ENCODE measurements at regions not wholly inside any gene's neighbourhood (a gene's known extent, or its start where the extent isn't known, plus 50 kb on each side); places are given as distances from the start of the nearest gene placed in this dataset.

DNA sequence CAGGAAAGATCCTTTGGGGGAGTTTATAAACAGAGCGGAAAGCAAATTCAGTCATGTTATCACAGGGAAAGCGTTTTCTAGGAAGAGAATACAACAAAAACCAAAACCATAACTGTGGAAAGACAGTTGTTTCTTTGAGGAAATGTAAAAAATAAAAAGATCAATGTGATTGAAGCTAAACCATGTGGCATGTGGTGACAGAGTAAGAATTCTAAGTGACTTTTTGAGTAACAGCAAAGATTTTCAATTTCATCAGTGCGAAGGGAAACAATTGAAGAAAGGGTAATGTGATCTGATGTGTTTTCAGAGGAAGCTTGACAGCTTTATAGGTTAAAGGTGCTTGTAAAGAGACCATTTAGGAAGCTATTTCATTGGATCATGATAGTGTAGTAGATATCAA is 575.9 kb upstream of the CHORDC1 start:
- FAIRE-seq, result no peak
- DNase-seq (ENCODE audit: low spot score), result no peak

DNA sequence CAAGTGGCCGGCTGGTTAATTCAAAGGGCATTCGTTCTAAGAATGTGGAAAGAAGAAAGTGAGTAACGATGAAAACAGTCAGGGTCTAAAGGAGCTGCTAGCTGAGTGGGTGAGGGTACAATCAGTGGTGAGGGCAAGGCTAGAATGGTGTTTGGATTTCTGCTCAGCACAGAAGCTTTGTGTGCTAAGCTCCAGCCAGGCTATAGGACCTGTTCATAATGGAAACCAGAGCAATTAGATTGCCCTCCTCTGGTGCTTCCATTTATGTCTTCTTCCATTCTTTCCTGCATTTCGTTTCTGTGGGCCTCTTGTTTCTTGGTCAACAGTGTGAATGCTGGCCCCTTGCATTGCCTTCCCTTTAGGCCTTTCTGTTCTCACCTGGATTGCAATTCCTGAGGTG is 572.9 kb upstream of the CHORDC1 start:
- no peak for FAIRE-seq
- DNase-seq (ENCODE audit: low spot score), result no peak

DNA sequence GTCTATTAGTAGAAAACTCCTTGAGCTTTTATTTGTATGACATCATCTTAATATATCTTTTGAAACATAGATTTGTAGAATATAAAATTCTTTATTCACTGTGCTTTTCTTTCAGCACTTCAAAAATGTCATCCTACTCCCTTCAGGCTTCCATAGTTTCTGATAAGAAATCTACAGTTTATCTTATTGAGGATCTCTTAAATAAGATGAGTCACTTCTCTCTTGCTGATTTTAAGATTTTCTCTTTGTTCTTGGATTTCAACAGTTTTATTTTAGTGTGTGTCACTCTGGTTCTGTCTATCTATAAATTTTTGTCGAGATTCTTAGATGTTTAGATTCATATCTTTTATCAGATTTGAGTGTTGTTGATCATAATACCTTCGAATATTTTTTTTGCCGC is 566.1 kb upstream of the CHORDC1 start:
- FAIRE-seq, result no peak
- DNase-seq (ENCODE audit: low spot score), result no peak

DNA sequence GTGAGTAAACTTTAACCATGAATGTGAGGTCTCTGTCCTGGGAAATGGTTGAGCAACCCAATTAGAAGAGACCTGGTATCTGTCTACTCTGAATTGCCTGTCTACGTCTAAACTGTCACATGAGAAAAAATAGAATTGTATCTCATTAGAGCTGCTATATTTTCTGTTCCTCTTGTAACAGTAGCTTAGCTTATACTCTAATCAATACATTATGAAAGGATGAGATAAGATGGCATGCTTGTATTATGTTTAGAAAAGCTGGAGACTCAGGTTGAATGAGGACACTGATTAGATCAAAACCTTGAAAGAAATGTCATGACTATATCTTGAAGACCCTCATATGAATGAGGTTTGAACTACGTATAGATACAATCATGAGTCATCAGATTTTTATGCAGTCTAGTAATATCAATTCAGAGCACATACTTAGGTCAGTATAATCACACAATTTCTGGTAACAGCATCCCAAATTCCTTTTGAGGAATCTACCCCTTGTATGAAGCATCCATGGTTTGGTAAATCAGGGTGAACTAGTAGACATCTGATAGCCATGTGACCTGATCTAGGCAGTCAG is 561.5 kb upstream of the CHORDC1 start:
- FAIRE-seq (no peak), DNase-seq (ENCODE audit: low spot score) (no peak)

DNA sequence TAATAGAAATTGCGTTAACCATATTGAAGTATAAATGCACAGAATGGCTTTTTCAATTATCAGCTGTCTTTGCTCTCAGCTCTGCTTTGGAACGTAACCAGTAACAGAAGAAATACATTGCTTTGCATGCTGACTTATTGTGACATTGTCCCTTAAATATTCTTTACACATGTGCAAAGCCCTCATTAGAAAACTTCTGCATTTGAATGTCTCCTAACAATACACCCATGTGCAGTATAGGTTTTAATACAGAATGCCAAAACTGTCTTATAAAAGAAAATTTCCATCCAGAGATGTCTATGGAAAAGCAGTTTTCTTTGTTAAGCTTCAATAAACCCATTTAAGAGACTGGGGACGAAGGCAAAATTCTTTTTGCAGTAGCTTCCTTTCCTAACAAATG is 560.3 kb upstream of the CHORDC1 start:
- FAIRE-seq (no peak), DNase-seq (ENCODE audit: low spot score) (no peak)

DNA sequence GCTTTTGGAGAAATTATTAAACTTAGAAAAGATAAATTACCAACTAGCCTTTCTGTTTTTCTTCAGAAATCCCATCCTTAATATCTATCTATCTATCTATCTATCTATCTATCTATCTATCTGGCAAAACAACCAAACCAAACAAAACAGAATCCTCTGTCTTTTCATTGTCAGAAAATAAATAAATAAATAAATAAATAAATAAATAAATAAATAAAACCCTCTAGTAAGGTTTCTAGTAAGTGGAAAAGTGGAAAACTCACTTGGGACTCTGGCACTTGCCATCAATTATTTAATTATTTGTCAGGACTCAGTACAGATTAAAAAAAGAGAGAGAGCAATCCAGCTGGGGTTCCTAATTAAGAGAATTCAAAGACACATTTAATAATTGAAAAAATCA is 556.2 kb upstream of the CHORDC1 start:
- no peak for FAIRE-seq

DNA sequence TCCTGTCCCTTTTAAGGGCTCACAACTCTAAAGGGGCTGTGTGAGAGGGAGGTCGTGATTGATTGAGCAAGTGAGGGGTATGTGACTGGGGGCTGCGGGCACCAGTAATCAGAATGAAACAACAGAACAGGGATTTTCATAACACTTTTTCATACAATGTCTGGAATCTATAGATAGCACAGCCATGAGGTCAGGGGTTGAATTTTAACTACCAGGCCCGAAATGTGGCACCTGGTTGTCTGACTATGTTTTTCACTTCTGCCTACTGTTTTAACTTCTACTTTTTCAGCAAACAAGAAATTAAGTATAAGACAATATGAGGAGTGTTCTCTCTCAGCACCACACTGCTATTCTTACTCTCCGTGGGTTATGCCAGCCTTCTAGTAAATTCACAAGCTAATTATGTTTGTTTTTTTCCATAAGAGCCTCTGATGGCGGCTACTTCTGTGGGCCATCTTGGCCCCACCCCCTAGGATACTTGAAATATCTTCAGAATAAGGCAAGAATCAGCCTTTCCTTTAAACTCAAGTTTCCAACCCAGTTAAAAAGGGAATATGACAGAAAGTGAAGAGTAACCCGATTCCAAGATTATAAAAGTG is 552.8 kb upstream of the CHORDC1 start:
- FAIRE-seq, result no peak

More for the DNA sequence above, 556.2 kb upstream of the CHORDC1 start:
- no peak for DNase-seq (ENCODE audit: low spot score)

DNA sequence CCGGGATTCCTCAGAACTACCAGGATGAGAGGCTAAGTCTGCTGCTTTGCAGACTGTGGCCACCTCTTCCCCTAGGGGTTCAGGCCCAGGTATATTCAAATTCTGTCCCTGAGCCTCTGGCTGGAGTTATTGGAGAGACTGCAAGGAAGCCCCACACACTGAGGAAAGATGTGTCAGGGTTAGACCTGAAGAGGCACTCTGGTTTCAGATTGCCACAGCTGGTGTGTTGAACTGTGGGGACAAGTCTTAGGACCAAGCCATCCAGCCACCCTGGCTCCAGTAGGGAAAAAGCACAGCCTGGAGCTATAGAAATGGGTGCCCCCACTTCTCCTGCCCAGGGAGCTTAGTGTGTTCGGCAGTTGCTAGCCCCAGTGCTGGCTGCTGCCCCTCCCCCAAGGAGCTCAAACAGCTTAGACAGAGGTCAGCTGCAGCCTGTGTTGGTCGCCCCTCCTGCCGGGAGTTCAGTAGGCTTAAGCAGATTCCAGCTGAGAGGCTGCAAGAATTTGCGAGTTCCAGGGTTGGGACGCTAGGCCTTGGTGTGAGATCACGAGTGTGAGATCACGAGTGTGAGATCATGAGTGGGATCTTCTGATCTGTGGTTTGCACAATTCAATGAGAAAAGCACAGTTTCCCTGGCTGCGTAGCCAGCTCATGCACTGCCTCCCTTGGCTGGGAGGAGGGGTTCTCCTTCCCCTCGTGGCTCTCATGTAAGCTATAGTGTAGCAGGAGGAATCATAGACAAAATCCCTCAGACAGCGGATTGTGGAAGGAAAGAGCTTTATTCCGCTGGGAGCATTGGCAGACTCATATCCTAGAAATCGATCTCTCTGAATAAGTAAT is 552.1 kb upstream of the CHORDC1 start:
- no peak for DNase-seq (ENCODE audit: low spot score)
- FAIRE-seq, result no peak

More for the DNA sequence above, 552.8 kb upstream of the CHORDC1 start:
- DNase-seq (ENCODE audit: low spot score), result no peak

DNA sequence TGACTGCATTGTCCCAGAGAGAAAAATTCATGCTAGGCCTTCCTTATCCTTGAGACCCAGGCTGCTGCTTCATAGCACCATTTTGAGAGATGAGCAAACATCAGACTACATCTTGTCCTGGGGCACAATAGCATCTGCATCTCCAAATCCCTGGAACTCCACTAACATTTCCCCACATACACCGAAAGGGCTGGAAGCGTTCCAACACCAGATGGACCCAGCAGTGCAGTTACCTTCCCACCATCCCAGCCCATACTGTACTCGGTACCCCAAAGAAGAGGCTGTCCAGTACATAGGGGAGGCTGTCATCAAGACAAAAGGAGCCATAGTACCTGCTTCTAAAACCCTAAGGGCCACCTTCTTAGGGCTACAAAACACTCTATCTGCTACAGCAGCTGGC is 547.2 kb upstream of the CHORDC1 start:
- FAIRE-seq (no peak), DNase-seq (ENCODE audit: low spot score) (no peak)

DNA sequence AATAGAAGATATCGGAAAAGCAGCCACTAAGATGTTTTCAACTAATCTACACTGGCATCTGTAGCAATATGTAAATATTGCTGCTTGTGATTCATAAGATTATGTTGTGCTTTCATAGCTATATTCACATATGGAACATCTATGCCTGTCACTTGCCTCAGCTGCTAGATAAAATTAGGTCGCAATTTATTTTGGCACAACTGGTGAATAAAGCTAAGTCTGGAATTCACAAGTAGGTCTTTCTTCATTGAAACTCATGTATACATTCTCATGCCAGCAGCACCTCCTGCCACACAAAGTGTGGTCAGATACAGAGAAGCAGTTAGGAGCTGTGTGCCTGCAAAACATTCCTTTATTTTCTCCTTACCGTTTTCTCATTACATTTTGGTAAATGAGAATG is 543.3 kb upstream of the CHORDC1 start:
- DNase-seq (ENCODE audit: low spot score) (no peak), FAIRE-seq (no peak)

DNA sequence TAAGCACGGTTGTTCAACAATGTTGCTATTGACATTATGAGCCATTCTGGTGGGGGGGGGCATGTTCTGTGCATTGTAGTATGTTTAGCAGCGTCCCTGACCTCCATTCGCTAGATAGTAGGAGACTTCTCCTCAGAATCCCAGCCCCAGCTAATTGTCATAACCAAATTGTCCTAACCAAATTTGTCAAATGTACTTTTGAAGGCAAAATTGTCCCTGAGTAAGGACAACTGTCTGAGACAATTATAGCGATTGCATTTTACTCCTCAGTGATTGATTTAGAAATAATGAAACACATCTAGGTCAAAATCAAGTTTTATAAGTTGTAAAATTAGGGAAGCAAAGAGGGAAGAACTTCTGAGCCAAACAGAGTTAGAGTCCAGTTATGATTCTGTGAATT is 541.8 kb upstream of the CHORDC1 start:
- no peak for DNase-seq (ENCODE audit: low spot score)
- FAIRE-seq, result no peak

DNA sequence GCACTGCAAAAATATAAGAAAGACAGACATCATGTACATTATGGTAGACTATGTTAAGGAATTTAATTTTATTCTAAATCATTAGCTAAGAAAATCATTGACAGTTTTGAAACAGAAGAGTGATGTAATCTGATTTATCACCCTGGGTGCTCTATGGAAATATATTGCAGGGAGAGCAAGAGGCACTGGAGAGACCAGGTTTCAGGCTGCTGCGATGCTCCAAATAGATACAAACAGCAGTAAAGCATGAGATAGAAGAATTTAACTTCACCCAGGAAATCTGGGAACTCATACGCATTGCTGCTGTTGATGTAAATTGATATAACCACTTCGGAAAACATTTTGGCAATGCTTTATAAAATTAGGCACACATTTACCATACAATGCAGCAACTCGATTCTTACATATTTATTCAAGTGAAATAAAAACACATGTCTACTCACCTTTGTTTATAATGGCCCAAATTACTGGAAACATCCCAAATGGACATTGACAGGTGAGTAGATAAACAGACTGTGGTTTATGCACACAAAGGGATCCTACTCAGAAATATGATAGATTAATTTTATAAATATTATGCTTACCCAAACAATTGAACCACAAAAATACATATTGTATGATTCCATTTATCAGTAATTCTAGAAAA is 535.1 kb upstream of the CHORDC1 start:
- no peak for DNase-seq (ENCODE audit: low spot score)
- no peak for FAIRE-seq

DNA sequence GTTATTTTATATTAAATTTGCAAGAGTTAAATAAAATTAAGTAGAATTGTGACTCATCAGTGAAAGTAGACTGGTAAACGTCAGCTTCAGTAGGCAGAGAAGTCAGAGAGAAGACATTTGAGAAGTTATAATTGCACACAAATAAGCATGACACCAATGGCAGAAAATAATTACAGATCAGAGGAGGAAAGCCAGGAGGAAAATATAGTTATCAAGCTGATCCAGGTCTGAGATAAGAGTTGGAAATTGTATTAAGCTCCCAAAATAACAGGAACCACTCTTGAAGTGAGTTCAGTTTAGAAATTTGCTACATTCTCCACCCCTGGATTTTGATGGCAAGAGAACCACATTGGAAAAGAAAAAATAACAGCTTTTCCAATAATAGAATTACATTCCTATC is 533.8 kb upstream of the CHORDC1 start:
- DNase-seq (ENCODE audit: low spot score) (no peak), FAIRE-seq (no peak)

DNA sequence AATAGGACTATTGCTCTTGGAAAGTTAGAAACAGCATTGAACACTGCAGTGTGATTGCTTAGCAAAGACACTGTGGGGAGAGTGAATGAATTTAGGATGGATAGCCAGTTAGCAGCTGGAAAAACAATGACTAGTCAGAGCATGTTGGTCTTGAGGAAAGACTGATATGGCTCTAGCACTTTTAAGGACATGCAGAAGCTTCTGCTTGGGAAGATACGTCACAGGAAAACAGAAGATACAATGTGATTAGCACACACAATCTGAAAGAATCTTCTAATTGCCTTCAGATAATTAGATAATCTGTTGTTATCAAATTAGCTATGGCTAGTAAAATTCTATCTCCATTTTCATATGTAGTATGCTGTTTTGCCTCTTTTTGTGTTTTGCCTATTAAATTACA is 530.7 kb upstream of the CHORDC1 start:
- DNase-seq (ENCODE audit: low spot score) (no peak), FAIRE-seq (no peak)

DNA sequence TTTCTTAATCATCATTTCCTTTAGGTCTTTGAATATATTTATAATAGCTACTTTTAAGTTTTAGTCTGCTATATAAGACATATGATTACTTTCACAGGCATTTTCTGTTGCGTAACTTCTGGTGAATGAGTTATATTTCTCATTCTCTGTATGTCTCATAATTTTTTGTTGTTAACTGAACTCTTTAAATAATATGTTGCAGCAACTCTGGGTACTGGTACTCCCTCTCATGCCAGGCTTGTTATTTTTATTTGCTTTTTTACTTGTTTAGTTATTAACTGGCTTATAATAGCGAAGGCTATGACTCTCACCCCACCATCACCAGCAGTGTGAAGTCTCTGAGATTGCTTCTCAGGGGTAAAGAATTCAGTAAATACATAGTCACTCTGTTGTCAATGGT is 524.2 kb upstream of the CHORDC1 start:
- DNase-seq (ENCODE audit: low spot score) (no peak), FAIRE-seq (no peak)

DNA sequence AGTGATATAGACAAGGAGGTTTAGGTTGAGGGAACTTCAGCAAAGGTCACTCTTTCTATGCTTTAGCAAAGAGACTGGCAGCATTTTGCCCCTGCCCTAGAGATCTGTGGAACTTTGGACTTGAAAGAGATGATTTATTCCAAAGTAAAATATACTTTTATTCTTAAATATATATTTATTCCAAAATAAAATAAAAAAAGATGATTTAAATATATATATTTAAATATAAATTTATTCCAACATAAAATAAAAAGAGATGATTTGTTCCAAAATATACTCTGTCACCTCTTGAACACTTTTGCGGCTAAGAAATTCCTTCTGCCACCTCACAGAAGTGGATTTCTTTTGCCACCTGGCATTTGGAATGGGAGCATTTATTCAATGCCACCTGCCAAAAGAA is 521.3 kb upstream of the CHORDC1 start:
- no peak for DNase-seq (ENCODE audit: low spot score)
- no peak for FAIRE-seq

DNA sequence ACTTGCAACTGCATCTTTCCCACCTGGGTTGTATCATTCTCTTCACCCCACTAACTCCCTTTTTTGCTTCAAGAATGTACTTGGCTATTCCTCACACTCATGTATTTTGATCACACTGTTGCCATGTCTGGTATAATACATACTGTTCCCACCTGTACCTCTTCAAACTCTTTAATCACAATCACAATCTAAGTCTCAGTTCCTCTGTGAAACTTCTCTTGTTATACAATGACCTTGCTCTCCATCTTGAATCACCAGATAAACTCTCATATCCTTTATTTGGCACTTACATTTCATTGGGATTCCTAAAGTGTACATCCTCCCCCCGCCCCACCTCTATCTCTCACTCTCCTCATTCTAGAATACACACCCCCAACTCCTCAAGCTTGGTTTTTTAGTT is 516.0 kb upstream of the CHORDC1 start:
- FAIRE-seq (no peak), DNase-seq (ENCODE audit: low spot score) (no peak)

DNA sequence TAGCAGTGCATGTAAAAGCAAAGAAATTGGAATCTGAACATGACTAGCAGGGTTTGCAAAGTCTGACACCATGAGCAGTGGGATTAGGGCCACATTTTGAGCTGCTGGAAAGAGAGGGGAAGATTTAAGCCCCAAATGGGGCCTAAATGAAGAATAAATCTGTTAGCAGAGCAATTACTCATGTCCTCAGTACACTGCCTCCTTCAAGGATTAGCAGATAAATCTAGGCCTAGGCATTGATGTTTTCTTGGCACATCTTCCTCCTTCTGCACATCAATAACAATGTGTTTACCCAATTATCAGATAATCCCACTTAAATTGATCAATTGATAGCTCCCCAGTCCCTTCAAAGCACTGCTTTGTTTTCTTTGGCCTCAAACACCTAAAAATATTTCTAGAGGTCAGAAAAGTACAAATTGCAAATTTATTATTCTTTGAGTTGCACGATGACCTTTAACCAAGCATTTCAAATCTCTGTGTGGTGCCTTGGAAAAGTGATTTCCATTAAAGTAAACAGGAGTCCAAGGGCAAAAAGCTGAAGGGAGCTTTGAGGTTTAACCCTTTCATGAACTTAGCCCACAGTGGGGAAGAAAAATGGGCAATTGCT is 514.7 kb upstream of the CHORDC1 start:
- DNase-seq (ENCODE audit: low spot score) (no peak), FAIRE-seq (no peak)

DNA sequence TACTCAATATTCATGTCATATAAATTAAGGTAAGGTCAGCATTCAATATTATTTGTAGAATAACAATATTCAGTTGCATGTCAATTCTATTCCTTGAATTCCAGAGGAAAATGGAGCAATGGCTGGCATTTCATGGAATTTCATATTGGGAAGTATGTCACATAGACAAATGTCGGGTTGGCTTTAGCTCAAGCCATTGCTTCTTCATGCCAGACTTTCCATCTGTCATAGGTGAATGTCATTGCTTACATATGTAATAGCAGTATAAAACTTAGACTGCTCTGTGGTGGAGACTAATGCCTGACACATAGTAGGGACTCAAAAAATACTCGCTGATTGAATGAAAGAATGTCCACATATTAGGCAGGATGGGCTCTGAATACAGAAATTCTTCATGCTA is 509.6 kb upstream of the CHORDC1 start:
- no peak for DNase-seq (ENCODE audit: low spot score)
- no peak for FAIRE-seq

DNA sequence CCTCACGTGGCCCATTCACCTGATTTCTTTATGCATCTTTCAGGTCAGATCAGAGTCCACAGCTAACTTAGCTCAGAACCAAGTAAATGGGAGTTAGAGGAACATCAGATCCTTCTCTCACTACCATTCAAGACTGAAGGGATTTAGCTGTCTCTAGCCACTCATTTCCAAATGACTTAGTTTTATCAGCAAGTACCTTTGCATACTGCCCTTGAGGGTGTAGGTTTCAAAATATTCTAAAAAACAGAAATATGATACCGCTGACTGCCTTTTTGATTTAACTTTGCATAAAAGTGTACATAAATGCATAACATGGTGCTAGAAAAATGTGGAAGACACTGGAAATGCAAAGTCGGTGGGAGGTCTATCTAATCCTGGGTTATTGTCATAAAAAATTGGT is 500.6 kb upstream of the CHORDC1 start:
- FAIRE-seq (no peak), DNase-seq (ENCODE audit: low spot score) (no peak)

DNA sequence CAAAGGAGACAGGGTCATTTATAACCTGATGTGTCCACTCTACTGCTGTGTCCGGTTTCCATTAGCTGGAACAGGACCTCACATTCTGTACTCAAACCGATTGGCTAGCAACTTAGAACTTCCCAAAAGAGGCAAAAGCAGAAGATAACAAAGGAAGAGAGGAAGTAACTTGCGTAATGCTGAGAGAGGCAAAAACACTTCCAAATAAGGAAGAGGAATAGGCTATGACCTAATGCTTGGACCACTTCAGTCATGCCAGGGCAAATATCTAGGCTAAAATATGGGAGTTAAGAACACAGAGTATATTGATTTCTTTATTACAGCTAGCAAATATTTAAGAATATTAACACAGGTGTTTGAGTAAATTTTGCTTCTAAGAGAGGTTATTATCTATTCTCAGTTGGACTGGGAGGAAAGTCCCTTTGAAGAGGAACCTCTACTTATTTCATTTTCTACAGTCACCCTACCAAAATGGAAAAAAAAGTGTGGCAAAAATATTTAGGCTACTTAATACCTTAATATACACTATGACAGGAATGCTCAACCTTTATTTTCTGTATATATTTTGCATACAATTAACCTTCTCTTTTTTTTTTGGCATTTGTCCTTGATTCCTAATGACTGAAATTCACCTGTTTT is 499.8 kb upstream of the CHORDC1 start:
- FAIRE-seq (no peak), DNase-seq (ENCODE audit: low spot score) (no peak)

DNA sequence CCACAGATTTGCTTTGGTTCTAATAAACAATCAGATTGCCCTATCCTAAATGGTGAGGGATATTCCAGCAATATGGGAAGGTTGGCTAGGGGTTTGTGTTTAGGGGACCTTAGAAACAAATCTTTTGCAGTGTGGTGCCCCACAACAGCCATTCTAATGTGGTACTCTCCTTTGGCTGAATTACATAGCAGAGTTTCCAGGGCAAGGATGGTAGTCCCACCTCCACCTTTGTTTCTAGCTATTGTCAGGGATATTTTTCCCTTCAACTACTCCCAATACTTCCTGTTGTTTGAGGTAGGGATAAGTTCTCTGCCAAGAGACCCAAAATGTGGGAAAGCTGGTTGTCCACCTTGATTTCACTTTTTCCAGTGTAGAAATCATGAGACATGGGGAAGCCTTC is 494.7 kb upstream of the CHORDC1 start:
- DNase-seq (ENCODE audit: low spot score) (no peak), FAIRE-seq (no peak)

All from RCC 7860 (cell line).